ENCODE measurements at regions not wholly inside any gene's neighbourhood (a gene's known extent, or its start where the extent isn't known, plus 50 kb on each side); places are given as distances from the start of the nearest gene placed in this dataset.

GRCh38 chr10:128744811-128745305 is 618.6 kb upstream of the MKI67 start:
- Mint-ChIP-seq H3K36me3 (ENCODE audit: low read depth) (no peaks in the 10 kb centered on the region), H3K4me3 (no peak overlapping the region), H3K27ac (no peak overlapping the region), H3K27me3 (ENCODE audit: low read depth) (peaks cover 20% of the 10 kb centered on the region), H3K9me3 (no peaks in the 10 kb centered on the region), H3K4me1 (peaks cover 34% of the 10 kb centered on the region)
- TF ChIP-seq CTCF (IDR thresholded peaks at IDR 0.05; ENCODE audit: unreplicated experiment in 3 of 3): no peak

- TF ChIP-seq CTCF (IDR thresholded peaks at IDR 0.05; ENCODE audit: unreplicated experiment in 3 of 3): no peak
- H3K27ac Mint-ChIP-seq: no peak overlapping the region
- H3K9me3 Mint-ChIP-seq: peaks cover 7% of the 10 kb centered on the region
- H3K4me1 Mint-ChIP-seq: peaks cover 21% of the 10 kb centered on the region
- no peak overlapping the region for H3K4me3 Mint-ChIP-seq
- no peaks in the 10 kb centered on the region for H3K36me3 Mint-ChIP-seq (ENCODE audit: low read depth)
- peaks cover 11% of the 10 kb centered on the region for H3K27me3 Mint-ChIP-seq (ENCODE audit: low read depth)
Observed at GRCh38 chr10:128747582-128748346, 621.5 kb upstream of the MKI67 start.

- Mint-ChIP-seq H3K27ac (no peak overlapping the region), H3K4me3 (no peak overlapping the region), H3K9me3 (peaks cover 12% of the 10 kb centered on the region), H3K4me1 (no peaks in the 10 kb centered on the region), H3K36me3 (ENCODE audit: low read depth) (no peaks in the 10 kb centered on the region), H3K27me3 (ENCODE audit: low read depth) (peaks cover 8% of the 10 kb centered on the region)
- no peak for TF ChIP-seq CTCF (IDR thresholded peaks at IDR 0.05; ENCODE audit: unreplicated experiment in 3 of 3)
Observed at GRCh38 chr10:128751284-128751683, 625.1 kb upstream of the MKI67 start.

- Mint-ChIP-seq H3K27ac (no peak overlapping the region), H3K4me3 (no peak overlapping the region), H3K27me3 (ENCODE audit: low read depth) (peaks cover 8% of the 10 kb centered on the region), H3K4me1 (no peaks in the 10 kb centered on the region), H3K36me3 (ENCODE audit: low read depth) (no peaks in the 10 kb centered on the region), H3K9me3 (peaks cover 12% of the 10 kb centered on the region)
- TF ChIP-seq CTCF (IDR thresholded peaks at IDR 0.05; ENCODE audit: unreplicated experiment in 3 of 3): no peak
Observed at GRCh38 chr10:128751851-128752250, 625.6 kb upstream of the MKI67 start.

GRCh38 chr10:128759174-128759573 is 633.0 kb upstream of the MKI67 start:
- H3K4me3 Mint-ChIP-seq: no peak overlapping the region
- peaks cover 12% of the 10 kb centered on the region for H3K27me3 Mint-ChIP-seq (ENCODE audit: low read depth)
- no peak overlapping the region for H3K27ac Mint-ChIP-seq
- no peaks in the 10 kb centered on the region for H3K9me3 Mint-ChIP-seq
- H3K36me3 Mint-ChIP-seq (ENCODE audit: low read depth): no peaks in the 10 kb centered on the region
- H3K4me1 Mint-ChIP-seq: no peaks in the 10 kb centered on the region
- TF ChIP-seq CTCF (IDR thresholded peaks at IDR 0.05; ENCODE audit: unreplicated experiment in 3 of 3): no peak

GRCh38 chr10:128763588-128763987 is 637.4 kb upstream of the MKI67 start:
- no peaks in the 10 kb centered on the region for H3K4me1 Mint-ChIP-seq
- TF ChIP-seq CTCF (IDR thresholded peaks at IDR 0.05; ENCODE audit: unreplicated experiment in 3 of 3): no peak

More at GRCh38 chr10:128763588-128763987, 637.4 kb upstream of the MKI67 start:
- no peak overlapping the region for H3K27ac Mint-ChIP-seq
- no peak overlapping the region for H3K4me3 Mint-ChIP-seq
- H3K36me3 Mint-ChIP-seq (ENCODE audit: low read depth): no peaks in the 10 kb centered on the region
- no peaks in the 10 kb centered on the region for H3K9me3 Mint-ChIP-seq
- H3K27me3 Mint-ChIP-seq (ENCODE audit: low read depth): peaks cover 17% of the 10 kb centered on the region
